ENCODE measurements at regions not wholly inside any gene's neighbourhood (a gene's known extent, or its start where the extent isn't known, plus 50 kb on each side); places are given as distances from the start of the nearest gene placed in this dataset.

DNA sequence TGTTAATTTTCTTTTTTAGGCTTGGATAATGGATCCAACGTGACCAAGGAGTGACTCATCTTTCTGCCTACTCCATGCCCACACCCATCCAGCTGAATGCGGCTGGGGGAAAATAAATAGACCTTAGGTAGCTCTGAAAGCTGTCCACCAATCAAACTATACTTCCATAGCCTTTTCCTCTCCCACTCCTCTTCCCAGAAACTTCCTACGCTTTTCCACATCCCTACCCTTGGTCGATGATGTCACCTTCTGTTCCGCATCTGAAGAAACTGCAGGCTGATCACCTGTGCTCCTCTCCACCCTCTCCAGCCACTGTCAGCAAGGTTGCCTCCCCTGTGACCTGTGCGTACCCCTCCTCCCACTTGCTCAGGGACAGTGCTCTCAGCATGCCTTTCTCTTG lies 359.8 kb upstream of the KLF6 start:
- no peak for TF ChIP-seq EP300 (IDR thresholded peaks at IDR 0.05)
- TF ChIP-seq, protein P1, sequence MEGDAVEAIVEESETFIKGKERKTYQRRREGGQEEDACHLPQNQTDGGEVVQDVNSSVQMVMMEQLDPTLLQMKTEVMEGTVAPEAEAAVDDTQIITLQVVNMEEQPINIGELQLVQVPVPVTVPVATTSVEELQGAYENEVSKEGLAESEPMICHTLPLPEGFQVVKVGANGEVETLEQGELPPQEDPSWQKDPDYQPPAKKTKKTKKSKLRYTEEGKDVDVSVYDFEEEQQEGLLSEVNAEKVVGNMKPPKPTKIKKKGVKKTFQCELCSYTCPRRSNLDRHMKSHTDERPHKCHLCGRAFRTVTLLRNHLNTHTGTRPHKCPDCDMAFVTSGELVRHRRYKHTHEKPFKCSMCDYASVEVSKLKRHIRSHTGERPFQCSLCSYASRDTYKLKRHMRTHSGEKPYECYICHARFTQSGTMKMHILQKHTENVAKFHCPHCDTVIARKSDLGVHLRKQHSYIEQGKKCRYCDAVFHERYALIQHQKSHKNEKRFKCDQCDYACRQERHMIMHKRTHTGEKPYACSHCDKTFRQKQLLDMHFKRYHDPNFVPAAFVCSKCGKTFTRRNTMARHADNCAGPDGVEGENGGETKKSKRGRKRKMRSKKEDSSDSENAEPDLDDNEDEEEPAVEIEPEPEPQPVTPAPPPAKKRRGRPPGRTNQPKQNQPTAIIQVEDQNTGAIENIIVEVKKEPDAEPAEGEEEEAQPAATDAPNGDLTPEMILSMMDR (IDR thresholded peaks at IDR 0.05), result no peak
- no peak for TF ChIP-seq POLR2A (IDR thresholded peaks at IDR 0.05)
- intact Hi-C loops (cut with DNase I), result no loop called here

DNA sequence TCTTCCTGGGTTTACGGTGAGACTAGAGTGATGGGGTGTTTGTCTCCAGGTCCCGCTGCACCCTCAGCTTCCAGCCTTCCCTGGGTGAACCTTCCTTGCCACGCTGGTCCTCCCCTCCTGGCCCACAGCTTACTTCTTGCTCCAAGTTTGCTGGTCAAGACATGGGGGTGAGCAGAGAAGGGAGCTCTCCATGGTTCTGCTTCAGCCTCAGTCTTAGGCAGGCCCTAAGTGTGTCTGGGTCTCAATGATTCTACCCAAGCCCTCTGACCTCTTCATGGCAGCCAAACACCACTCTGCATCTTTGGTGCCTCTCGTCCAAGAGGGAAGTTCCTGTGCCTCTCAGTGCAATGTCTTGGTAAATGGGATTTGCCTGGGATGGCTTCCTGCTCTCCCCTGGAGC lies 356.5 kb upstream of the KLF6 start:
- Histone ChIP-seq H3K27ac (no peak overlapping the region), H3K27me3 (no peaks in the 10 kb centered on the region), H3K4me3 (no peak overlapping the region), H3K9me3 (peaks cover 0 to 3% of the 10 kb centered on the region in 2 donors), H3K4me1 (ENCODE audit: insufficient read depth) (no peaks in the 10 kb centered on the region), H3K36me3 (no peaks in the 10 kb centered on the region)
- DNase-seq, result no peak
- TF ChIP-seq, protein P1 (IDR thresholded peaks at IDR 0.05), result no peak
- intact Hi-C loops (cut with DNase I), result no loop called here
- WGBS, 3 donors, result 83 to 90% (median 86%) methylated on average over 4 of the region's 4 CpGs

More for the DNA sequence above, 359.8 kb upstream of the KLF6 start:
- Histone ChIP-seq H3K4me1 (ENCODE audit: insufficient read depth) (no peaks in the 10 kb centered on the region), H3K27me3 (no peaks in the 10 kb centered on the region), H3K27ac (no peak overlapping the region), H3K9me3 (peaks cover 0 to 3% of the 10 kb centered on the region in 2 donors), H3K4me3 (no peak overlapping the region), H3K36me3 (no peaks in the 10 kb centered on the region)
- no peak for DNase-seq
- WGBS, 3 donors, result 75 to 80% (median 79%) methylated on average over 6 of the region's 6 CpGs

- TF ChIP-seq POLR2A (IDR thresholded peaks at IDR 0.05) (no peak), EP300 (IDR thresholded peaks at IDR 0.05) (no peak)
- TF ChIP-seq, protein P1 (IDR thresholded peaks at IDR 0.05), result no peak
- no peak for DNase-seq
- H3K36me3 ChIP-seq, result no peaks in the 10 kb centered on the region
- peaks cover 0 to 3% of the 10 kb centered on the region in 2 donors for H3K9me3 ChIP-seq
- 92 to 94% (median 94%) methylated on average over 3 of the region's 3 CpGs for WGBS, 3 donors
- no peaks in the 10 kb centered on the region for H3K27me3 ChIP-seq
- H3K4me1 ChIP-seq (ENCODE audit: insufficient read depth), result no peaks in the 10 kb centered on the region
- intact Hi-C loops (cut with DNase I), result no loop called here
- H3K27ac ChIP-seq, result no peak overlapping the region
- no peak overlapping the region for H3K4me3 ChIP-seq
These were observed 353.2 kb upstream of the KLF6 start for GRCh38 chr10:4138146-4138721.

GRCh38 chr10:4137299-4137698 lies 352.3 kb upstream of the KLF6 start:
- no peak overlapping the region for H3K4me3 ChIP-seq
- WGBS, 3 donors, result 95 to 98% (median 97%) methylated on average over 4 of the region's 4 CpGs
- H3K36me3 ChIP-seq, result no peaks in the 10 kb centered on the region
- H3K27ac ChIP-seq, result no peak overlapping the region
- intact Hi-C loops (cut with DNase I), result no loop called here
- H3K9me3 ChIP-seq, result peaks cover 0 to 3% of the 10 kb centered on the region in 2 donors
- no peak for DNase-seq
- no peaks in the 10 kb centered on the region for H3K4me1 ChIP-seq (ENCODE audit: insufficient read depth)
- TF ChIP-seq POLR2A (IDR thresholded peaks at IDR 0.05) (no peak), EP300 (IDR thresholded peaks at IDR 0.05) (no peak)
- TF ChIP-seq, protein P1 (IDR thresholded peaks at IDR 0.05), result no peak
- H3K27me3 ChIP-seq, result no peaks in the 10 kb centered on the region
